Rectal smooth muscle tissue (tissue), 1 donor: ENCODE measurements at regions not wholly inside any gene's neighbourhood (a gene's known extent, or its start where the extent isn't known, plus 50 kb on each side); places are given as distances from the start of the nearest gene placed in this dataset.

ENCODE experiments used
- H3K27ac ChIP-seq: one replicate; pipeline ENCODE4 v1.7.0; 2013; ENCODE audit warnings: low read depth, low read length, inconsistent platforms
- H3K27me3 ChIP-seq: one replicate; pipeline ENCODE4 v1.7.0; 2013; ENCODE audit warnings: low read length; ENCODE audit not compliant: control insufficient read depth, insufficient read depth
- H3K36me3 ChIP-seq: one replicate; pipeline ENCODE4 v1.7.0; 2013; ENCODE audit warnings: low read length; ENCODE audit not compliant: control insufficient read depth, insufficient read depth
- H3K4me1 ChIP-seq: one replicate; pipeline ENCODE4 v1.7.0; 2013; ENCODE audit warnings: low read length; ENCODE audit not compliant: control insufficient read depth, insufficient read depth
- H3K4me3 ChIP-seq: one replicate; pipeline ENCODE4 v1.7.0; 2013; ENCODE audit warnings: low read length
- H3K9ac ChIP-seq: one replicate; pipeline ENCODE4 v1.7.0; 2013; ENCODE audit warnings: low read length

DNA sequence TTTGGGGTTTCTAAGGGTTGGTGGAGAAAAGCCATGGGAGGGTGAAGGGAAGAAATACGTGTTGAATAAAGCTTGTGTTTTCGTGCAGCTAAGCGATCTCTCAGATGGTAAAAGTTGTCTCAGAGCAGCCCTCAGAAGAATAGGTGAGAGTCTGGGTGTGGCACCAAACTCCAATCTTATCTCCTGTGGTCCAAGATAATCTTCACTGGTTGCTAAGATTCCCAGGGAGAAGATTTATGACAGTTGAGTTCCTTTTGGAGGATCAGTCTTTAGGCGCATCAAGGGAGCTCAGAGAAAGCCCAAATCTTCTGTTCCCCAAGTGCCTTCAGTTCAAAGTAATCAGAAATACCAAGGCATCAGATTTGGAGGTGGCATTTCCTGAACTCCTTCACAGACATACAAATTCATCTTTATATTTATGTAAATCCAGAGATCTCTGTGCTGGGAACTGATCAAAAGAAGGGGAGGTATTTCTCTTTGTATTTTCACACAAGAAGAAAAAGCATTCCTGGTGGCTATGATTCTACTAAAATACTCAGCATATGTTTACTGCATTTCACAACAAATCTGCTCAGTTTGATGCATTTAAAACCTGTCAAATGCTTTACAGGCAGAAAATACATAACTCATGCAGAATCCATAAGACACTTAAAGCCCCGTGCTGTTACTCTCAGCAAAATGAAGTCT lies 102.9 kb downstream of the ABCC12 start:
- Histone ChIP-seq H3K9ac (no peak overlapping the region), H3K27me3 (no peaks in the 10 kb centered on the region), H3K27ac (no peak overlapping the region), H3K4me1 (no peaks in the 10 kb centered on the region), H3K36me3 (no peaks in the 10 kb centered on the region), H3K4me3 (no peak overlapping the region)

DNA sequence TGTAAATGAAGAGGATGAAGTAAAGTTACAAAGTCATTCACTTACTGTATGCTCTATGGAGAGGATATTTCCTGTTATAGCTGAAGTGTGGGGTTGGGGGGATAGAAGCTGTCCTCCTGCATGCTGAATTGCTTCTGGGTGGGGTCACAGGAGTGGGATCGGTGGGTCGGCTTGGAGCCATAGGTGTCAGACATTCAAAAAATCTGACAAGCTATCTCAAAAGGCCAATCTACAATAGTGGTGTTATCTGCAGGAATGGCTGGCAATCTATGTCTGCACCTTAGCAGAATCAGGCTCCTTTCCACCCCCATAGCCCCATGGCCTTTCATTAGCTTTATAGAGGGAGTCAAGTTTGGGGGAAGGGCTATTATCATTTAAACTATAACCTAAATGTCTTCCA lies 104.9 kb downstream of the ABCC12 start:
- Histone ChIP-seq H3K27me3 (no peaks in the 10 kb centered on the region), H3K36me3 (no peaks in the 10 kb centered on the region), H3K4me1 (no peaks in the 10 kb centered on the region), H3K4me3 (no peak overlapping the region), H3K27ac (no peak overlapping the region), H3K9ac (no peak overlapping the region)

DNA sequence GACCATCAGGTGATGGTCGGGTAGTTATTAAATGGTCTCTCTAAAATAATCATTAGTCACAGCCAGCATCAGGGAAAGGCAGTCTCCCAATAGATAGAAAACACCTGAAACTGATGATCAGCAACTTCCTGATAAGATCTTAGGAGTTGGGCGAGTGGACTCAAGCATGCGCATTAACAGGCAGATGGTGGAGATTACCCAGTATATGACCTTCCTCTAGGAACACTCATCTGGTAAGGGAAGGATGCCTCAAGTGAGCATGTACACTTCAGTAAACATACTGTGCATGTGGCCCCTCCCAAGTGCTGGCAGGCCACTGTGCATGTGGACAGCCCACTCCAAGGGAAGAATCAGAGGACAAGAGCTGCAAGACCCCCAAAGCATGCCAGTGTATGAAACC lies 105.9 kb downstream of the ABCC12 start:
- no peak overlapping the region for H3K9ac ChIP-seq
- no peaks in the 10 kb centered on the region for H3K4me1 ChIP-seq
- H3K27me3 ChIP-seq, result no peaks in the 10 kb centered on the region
- H3K36me3 ChIP-seq, result no peaks in the 10 kb centered on the region
- H3K27ac ChIP-seq, result no peak overlapping the region
- H3K4me3 ChIP-seq, result no peak overlapping the region

DNA sequence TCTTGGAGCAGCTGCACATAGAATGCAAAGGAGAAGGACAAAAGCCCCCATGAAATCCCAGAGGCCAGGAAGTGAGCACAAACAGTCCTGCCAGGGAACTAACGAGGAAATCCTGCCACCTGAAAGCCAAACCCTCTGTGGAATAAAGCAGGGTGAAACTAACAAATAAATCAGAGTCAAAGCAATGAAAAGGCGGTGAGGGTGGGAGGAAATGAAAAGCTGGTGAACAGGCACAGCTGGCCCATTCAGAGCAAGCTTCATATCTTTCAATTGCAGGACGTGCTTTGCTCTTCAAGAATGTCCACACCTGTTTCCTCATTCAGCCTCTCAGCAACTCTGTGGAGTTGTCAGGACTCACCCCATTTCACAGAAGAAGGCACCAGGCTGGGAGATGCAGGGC lies 108.1 kb downstream of the ABCC12 start:
- Histone ChIP-seq H3K4me1 (no peaks in the 10 kb centered on the region), H3K4me3 (no peak overlapping the region), H3K27ac (no peak overlapping the region), H3K27me3 (no peaks in the 10 kb centered on the region), H3K9ac (no peak overlapping the region), H3K36me3 (no peaks in the 10 kb centered on the region)

DNA sequence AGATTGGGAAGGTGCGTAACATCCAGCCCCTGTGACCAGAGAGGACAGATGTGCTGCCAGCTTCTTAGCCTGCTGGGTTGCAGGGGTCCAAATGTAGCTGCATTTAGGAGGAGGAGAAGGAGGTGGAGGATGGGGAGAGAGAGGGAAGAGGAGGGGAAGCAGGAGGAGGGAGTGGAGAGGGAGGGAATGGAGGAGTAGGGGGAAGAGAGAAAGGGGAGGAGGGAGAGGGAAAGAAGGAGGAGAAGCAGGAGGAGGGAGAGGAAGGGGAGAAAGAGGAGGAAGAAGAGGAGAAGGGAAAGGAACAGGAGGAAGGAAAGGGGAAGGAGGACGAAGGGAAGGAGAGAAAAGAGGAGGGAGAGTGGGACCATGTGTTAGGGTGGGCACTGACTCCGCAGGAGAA lies 108.6 kb downstream of the ABCC12 start:
- Histone ChIP-seq H3K9ac (no peak overlapping the region), H3K27me3 (no peaks in the 10 kb centered on the region), H3K27ac (no peak overlapping the region), H3K4me1 (no peaks in the 10 kb centered on the region), H3K36me3 (no peaks in the 10 kb centered on the region), H3K4me3 (no peak overlapping the region)

DNA sequence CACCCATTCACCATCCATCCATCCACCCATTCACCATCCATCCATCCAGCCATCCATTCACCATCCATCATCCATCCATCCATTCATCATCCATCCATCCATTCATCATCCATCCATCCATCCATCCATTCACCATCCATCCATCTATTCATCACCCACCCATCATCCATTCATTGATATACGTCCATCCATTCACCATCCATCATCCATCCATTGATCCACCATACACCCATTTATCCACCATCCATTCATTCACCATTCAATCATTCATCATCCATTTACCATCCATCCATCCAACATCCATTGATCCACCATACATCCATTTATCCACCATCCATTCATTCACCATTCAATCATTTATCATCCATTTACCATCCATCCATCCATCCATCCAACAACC lies 111.7 kb downstream of the ABCC12 start:
- Histone ChIP-seq H3K4me1 (no peaks in the 10 kb centered on the region), H3K27ac (no peak overlapping the region), H3K36me3 (no peaks in the 10 kb centered on the region), H3K9ac (no peak overlapping the region), H3K4me3 (no peak overlapping the region), H3K27me3 (no peaks in the 10 kb centered on the region)

DNA sequence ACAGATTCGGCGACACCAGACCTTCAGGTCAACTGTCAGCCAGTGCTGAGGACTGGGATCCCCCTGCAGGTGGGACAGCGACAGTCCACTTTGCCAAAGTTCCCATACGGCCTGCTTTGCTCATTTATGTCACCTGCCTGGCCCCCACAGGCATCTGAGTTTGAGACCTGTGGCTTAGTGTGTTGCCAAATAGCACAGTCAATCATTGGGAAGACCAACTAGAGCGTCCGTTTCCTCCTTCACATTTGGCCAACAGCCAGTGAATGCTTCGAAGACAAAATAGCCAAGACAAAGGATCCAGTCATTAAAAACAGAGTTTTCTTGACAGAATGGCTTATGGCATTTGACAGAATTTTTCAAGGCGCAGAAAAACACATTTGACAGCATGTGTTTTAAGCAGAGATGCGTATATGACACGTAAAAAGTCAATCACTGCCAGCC lies 113.8 kb downstream of the ABCC12 start:
- Histone ChIP-seq H3K27me3 (no peaks in the 10 kb centered on the region), H3K9ac (no peak overlapping the region), H3K36me3 (no peaks in the 10 kb centered on the region), H3K27ac (no peak overlapping the region), H3K4me1 (no peaks in the 10 kb centered on the region), H3K4me3 (no peak overlapping the region)

DNA sequence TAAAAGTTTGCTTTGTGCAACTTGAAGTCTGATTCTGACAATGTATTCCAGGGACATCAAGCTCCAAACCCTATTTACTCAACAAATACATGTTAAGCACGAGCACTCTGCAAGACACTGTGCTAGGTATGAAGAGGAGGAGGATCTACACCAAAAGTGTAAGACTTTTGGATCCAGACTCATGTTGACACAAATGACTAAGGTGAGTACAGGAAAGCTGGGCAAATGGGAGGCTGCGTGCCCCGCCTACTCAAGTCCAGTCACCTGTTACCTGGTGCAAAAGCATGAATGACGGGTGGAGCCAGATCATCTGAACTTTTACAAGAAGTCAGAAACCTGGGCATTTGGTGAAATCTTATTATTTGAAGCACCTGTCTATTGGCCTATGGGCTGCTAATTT lies 120.7 kb downstream of the ABCC12 start:
- Histone ChIP-seq H3K4me3 (no peak overlapping the region), H3K36me3 (no peaks in the 10 kb centered on the region), H3K27ac (no peak overlapping the region), H3K27me3 (no peaks in the 10 kb centered on the region), H3K4me1 (no peaks in the 10 kb centered on the region), H3K9ac (no peak overlapping the region)

DNA sequence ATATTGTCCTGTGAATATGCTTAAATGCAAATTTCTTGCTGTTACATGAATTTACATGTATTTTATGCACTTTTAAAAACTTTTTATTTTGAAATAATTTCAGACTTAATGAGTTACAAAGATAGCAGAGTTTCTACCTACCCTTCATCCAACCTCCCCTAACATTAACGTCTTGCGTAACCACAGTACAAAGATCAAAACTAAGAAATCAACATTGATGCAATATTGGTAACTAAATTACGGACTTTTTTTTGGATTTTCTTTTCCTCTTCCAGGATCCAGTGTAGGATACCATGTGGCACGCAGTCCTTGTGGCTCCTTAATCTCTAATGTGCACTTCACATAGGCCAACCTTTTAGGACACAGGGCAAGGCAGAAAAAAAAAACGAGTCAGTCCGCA lies 124.9 kb downstream of the ABCC12 start:
- Histone ChIP-seq H3K4me1 (no peaks in the 10 kb centered on the region), H3K27ac (no peak overlapping the region), H3K9ac (no peak overlapping the region), H3K36me3 (no peaks in the 10 kb centered on the region), H3K4me3 (no peak overlapping the region), H3K27me3 (no peaks in the 10 kb centered on the region)

DNA sequence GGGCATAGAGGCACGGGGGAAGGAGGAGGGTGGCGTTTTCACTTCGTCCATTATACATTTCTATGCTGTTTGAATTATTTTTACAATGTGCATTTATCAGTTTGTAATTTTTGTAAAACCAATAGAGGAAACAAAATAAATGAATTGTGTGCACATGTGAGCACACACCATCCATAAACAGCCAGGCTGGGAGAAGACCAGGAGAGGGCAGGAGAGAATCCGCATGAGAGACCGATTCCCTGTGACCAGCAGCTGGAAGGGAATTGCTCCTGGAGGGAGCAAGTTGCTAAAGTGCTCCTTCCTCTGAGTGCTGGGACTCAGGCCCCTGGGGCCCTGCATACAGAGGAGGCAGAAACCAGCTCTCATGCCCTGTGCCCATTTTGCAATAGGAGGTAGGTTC lies 126.0 kb downstream of the ABCC12 start:
- Histone ChIP-seq H3K36me3 (no peaks in the 10 kb centered on the region), H3K27ac (no peak overlapping the region), H3K27me3 (no peaks in the 10 kb centered on the region), H3K4me1 (no peaks in the 10 kb centered on the region), H3K9ac (no peak overlapping the region), H3K4me3 (no peak overlapping the region)

DNA sequence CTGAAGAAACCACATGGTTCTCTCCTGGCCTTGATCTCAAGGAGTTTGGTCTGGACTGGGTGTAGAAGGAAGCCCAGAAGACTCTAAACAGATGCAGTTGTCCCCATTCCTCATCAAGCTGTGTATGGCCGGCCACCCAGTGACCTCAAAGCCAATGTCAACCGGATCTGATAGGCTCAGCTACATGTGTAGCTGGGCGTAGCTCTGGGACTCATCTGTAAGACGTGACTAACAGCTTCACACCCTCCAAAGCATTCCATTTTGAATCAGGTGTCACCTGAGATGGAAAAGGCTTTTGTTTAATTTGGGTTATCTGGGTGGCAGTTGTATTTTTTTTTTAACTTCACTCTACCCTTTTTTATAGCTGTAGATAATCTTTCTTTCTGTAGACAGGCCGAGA lies 130.4 kb downstream of the ABCC12 start:
- no peak overlapping the region for H3K27ac ChIP-seq
- no peaks in the 10 kb centered on the region for H3K4me1 ChIP-seq
- H3K27me3 ChIP-seq, result no peaks in the 10 kb centered on the region
- no peak overlapping the region for H3K4me3 ChIP-seq
- H3K36me3 ChIP-seq, result no peaks in the 10 kb centered on the region
- H3K9ac ChIP-seq, result no peak overlapping the region

DNA sequence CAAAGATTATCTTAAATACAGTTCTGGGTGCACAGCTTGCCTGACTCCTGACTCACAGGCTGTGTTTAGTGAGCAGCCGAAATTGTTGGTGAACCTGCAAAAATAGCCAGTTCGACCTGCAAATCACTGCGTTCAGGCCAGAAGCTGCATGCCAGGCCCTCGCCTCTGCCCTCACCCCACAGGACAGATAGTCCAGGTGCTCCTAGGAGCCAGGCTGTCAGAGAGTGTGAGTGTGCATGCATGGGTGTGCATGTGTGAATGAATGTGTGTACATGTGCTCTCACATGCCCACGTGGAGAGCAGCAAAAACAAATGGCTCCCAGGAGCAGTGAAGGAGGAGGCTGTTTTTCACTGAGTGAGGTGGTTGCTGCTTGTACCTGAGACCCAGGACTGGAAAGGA lies 131.8 kb downstream of the ABCC12 start:
- H3K4me3 ChIP-seq, result no peak overlapping the region
- H3K4me1 ChIP-seq, result no peaks in the 10 kb centered on the region
- H3K27me3 ChIP-seq, result no peaks in the 10 kb centered on the region
- H3K36me3 ChIP-seq, result no peaks in the 10 kb centered on the region
- no peak overlapping the region for H3K9ac ChIP-seq
- H3K27ac ChIP-seq, result no peak overlapping the region

DNA sequence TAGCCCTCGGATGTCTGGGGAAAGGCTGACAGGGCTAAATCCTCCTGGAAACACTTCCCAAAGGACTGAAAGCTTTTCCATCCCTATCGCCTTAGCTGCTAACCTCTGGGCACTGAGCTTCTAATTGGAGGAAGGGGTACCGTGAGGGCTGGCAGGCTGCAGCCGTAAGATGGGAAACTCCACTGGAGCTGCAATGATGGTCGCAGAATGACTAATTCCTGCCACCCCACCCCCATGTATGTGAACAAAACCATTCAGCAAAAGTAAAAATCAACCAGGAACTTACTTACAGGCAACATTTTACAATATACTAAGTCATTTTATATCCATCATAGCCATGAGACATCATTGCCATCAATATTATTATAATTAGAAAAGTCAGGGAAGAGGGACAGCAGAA lies 133.3 kb downstream of the ABCC12 start:
- Histone ChIP-seq H3K4me3 (no peak overlapping the region), H3K36me3 (no peaks in the 10 kb centered on the region), H3K27ac (no peak overlapping the region), H3K9ac (no peak overlapping the region), H3K4me1 (no peaks in the 10 kb centered on the region), H3K27me3 (no peaks in the 10 kb centered on the region)
